HEK293 (cell line): ENCODE measurements at regions not wholly inside any gene's neighbourhood (a gene's known extent, or its start where the extent isn't known, plus 50 kb on each side); places are given as distances from the start of the nearest gene placed in this dataset.

Experiments used
- CTCF ChIA-PET: fragments of 350-600 bp; formaldehyde crosslinking; extraction: SDS; loops from one replicate; lab custom pipeline; 2021; ENCODE audit warnings: antibody characterized with exemption; lab: Yijun Ruan, JAX
- POLR2A ChIA-PET: fragments of 300-600 bp; formaldehyde crosslinking; extraction: SDS; loops from one replicate; lab custom pipeline; 2020; ENCODE audit warnings: antibody characterized with exemption, inconsistent platforms; lab: Yijun Ruan, JAX
- H3K27ac ChIP-seq: fragments of 200-500 bp; sonication (Bioruptor generic); 2 replicates; pipeline ENCODE4 v1.5.1; 2014; ENCODE audit warnings: low read depth, low read length, control low read depth, inconsistent platforms; ENCODE audit errors: extremely low read depth
- H3K36me3 ChIP-seq, 2 experiments: fragments of 200-500 bp in 1 of 2; sonication (Bioruptor generic) in 1 of 2; 1 replicate in 1 of 2; 2 replicates in 1 of 2; pipeline ENCODE4 v1.5.1; 2014 to 2017; ENCODE audit warnings: inconsistent platforms in 2 of 2, low read length in 2 of 2; ENCODE audit not compliant: control insufficient read depth in 2 of 2, insufficient read depth in 1 of 2
- H3K4me1 ChIP-seq: fragments of 200-500 bp; sonication (Bioruptor generic); 2 replicates; pipeline ENCODE4 v1.5.1; 2014; ENCODE audit warnings: mild to moderate bottlenecking, low read length, inconsistent platforms; ENCODE audit not compliant: control insufficient read depth, insufficient read depth
- H3K4me3 ChIP-seq: 2 replicates; pipeline ENCODE4 v1.5.1; 2011; ENCODE audit warnings: low read depth, mild to moderate bottlenecking, control low read depth, low read length, moderate library complexity
- H3K9me3 ChIP-seq: fragments of 200-500 bp; sonication (Bioruptor generic); 2 replicates; pipeline ENCODE4 v1.5.1; 2014; ENCODE audit warnings: low read depth, low read length, inconsistent platforms; ENCODE audit not compliant: control insufficient read depth, insufficient read depth
- CTCF ChIP-seq: fragments of 450-650 bp; formaldehyde crosslinking; IDR thresholded peaks from 2 replicates; pipeline ENCODE4 v1.5.1; 2016; ENCODE audit warnings: missing biosample characterization, missing genetic modification characterization
- FEZF1 ChIP-seq: fragments of 450-650 bp; formaldehyde crosslinking; IDR thresholded peaks from 2 replicates; pipeline ENCODE4 v1.5.1; 2016; ENCODE audit warnings: missing biosample characterization, missing genetic modification characterization
- GLIS1 ChIP-seq: fragments of 450-650 bp; formaldehyde crosslinking; IDR thresholded peaks from 2 replicates; pipeline ENCODE4 v1.5.1; 2016; ENCODE audit warnings: missing biosample characterization, missing genetic modification characterization
- IKZF3 ChIP-seq: fragments of 450-650 bp; IDR thresholded peaks from 2 replicates; pipeline ENCODE4 v1.5.0; 2018; ENCODE audit warnings: missing biosample characterization, mild to moderate bottlenecking, missing genetic modification characterization, moderate library complexity
- PRDM6 ChIP-seq: fragments of 450-650 bp; formaldehyde crosslinking; IDR thresholded peaks from 2 replicates; pipeline ENCODE4 v1.5.1; 2017; ENCODE audit warnings: missing biosample characterization, missing genetic modification characterization
- SP7 ChIP-seq: fragments of 450-650 bp; formaldehyde crosslinking; IDR thresholded peaks from 2 replicates; pipeline ENCODE4 v1.5.1; 2016; ENCODE audit warnings: missing biosample characterization, missing genetic modification characterization
- ZBTB20 ChIP-seq: fragments of 450-650 bp; formaldehyde crosslinking; IDR thresholded peaks from 2 replicates; pipeline ENCODE4 v1.5.1; 2016; ENCODE audit warnings: missing biosample characterization, missing genetic modification characterization
- ZBTB6 ChIP-seq: fragments of 450-650 bp; formaldehyde crosslinking; IDR thresholded peaks from 2 replicates; pipeline ENCODE4 v1.5.1; 2017; ENCODE audit warnings: missing biosample characterization, missing genetic modification characterization
- ZFHX2 ChIP-seq: fragments of 450-650 bp; formaldehyde crosslinking; conservative IDR thresholded peaks from 2 replicates; pipeline ENCODE4 v1.5.1; 2016; ENCODE audit warnings: missing biosample characterization, missing genetic modification characterization
- ZNF140 ChIP-seq: fragments of 450-650 bp; formaldehyde crosslinking; IDR thresholded peaks from 2 replicates; pipeline ENCODE4 v1.5.1; 2016; ENCODE audit warnings: missing biosample characterization, missing genetic modification characterization
- ZNF146 ChIP-seq: fragments of 450-650 bp; formaldehyde crosslinking; IDR thresholded peaks from 2 replicates; pipeline ENCODE4 v1.5.1; 2016; ENCODE audit warnings: missing biosample characterization, missing genetic modification characterization
- ZNF169 ChIP-seq: fragments of 450-650 bp; formaldehyde crosslinking; IDR thresholded peaks from 2 replicates; pipeline ENCODE4 v1.5.1; 2016; ENCODE audit warnings: missing biosample characterization, missing genetic modification characterization
- ZNF184 ChIP-seq: fragments of 450-650 bp; IDR thresholded peaks from 2 replicates; pipeline ENCODE4 v1.5.1; 2018; ENCODE audit warnings: missing biosample characterization, mild to moderate bottlenecking, missing genetic modification characterization
- ZNF2 ChIP-seq: fragments of 450-650 bp; formaldehyde crosslinking; IDR thresholded peaks from 2 replicates; pipeline ENCODE4 v1.5.1; 2016; ENCODE audit warnings: missing biosample characterization, missing genetic modification characterization
- ZNF221 ChIP-seq: fragments of 450-650 bp; formaldehyde crosslinking; IDR thresholded peaks from 2 replicates; pipeline ENCODE4 v1.5.1; 2017; ENCODE audit warnings: missing biosample characterization, missing genetic modification characterization, borderline replicate concordance
- ZNF26 ChIP-seq: fragments of 450-650 bp; formaldehyde crosslinking; IDR thresholded peaks from 2 replicates; pipeline ENCODE4 v1.5.1; 2016; ENCODE audit warnings: missing biosample characterization, missing genetic modification characterization
- ZNF335 ChIP-seq: fragments of 450-650 bp; formaldehyde crosslinking; conservative IDR thresholded peaks from 2 replicates; pipeline ENCODE4 v1.5.1; 2016; ENCODE audit warnings: missing biosample characterization, missing genetic modification characterization
- ZNF561 ChIP-seq: fragments of 450-650 bp; IDR thresholded peaks from 2 replicates; pipeline ENCODE4 v1.5.1; 2018; ENCODE audit warnings: missing biosample characterization, missing genetic modification characterization, borderline replicate concordance
- ZNF600 ChIP-seq: fragments of 450-650 bp; formaldehyde crosslinking; IDR thresholded peaks from 2 replicates; pipeline ENCODE4 v1.5.1; 2016; ENCODE audit warnings: missing biosample characterization, missing genetic modification characterization
- ZNF692 ChIP-seq: fragments of 450-650 bp; formaldehyde crosslinking; IDR thresholded peaks from 2 replicates; pipeline ENCODE4 v1.5.1; 2016; ENCODE audit warnings: missing biosample characterization, missing genetic modification characterization
- ZNF701 ChIP-seq: fragments of 450-650 bp; formaldehyde crosslinking; IDR thresholded peaks from 2 replicates; pipeline ENCODE4 v1.5.1; 2016; ENCODE audit warnings: missing biosample characterization, missing genetic modification characterization

GRCh38 chr16:51607201-51607651 is 456.2 kb upstream of the SALL1 start:
- ChIA-PET CTCF (no interaction called here), POLR2A (no interaction called here)
- H3K36me3 ChIP-seq: no peaks in the 10 kb centered on the region
- no peak overlapping the region for H3K27ac ChIP-seq
- TF ChIP-seq SP7 (0 out of 2 replicates have a peak, but pooled peaks have one; percentile 26), PRDM6 (tag by site-specific recombination) (peak; percentile 15; the same call in 1 of the 2 replicates), ZNF26 (tag by site-specific recombination) (no peak), FEZF1 (tag by site-specific recombination) (peak; percentile 41; the same call in 1 of the 2 replicates)
- no peaks in the 10 kb centered on the region for H3K9me3 ChIP-seq
- H3K4me3 ChIP-seq: no peak overlapping the region
- H3K4me1 ChIP-seq: no peaks in the 10 kb centered on the region

- CTCF ChIA-PET: no interaction called here
- Histone ChIP-seq H3K36me3 (no peaks in the 10 kb centered on the region), H3K27ac (no peak overlapping the region), H3K9me3 (no peaks in the 10 kb centered on the region), H3K4me3 (no peak overlapping the region), H3K4me1 (peaks cover 10% of the 10 kb centered on the region)
- POLR2A ChIA-PET: no interaction called here
- TF ChIP-seq ZNF140: no peak
- TF ChIP-seq ZNF692 (tag by site-specific recombination): no peak
- no peak for TF ChIP-seq ZNF335 (tag by site-specific recombination)
- TF ChIP-seq ZNF146 (tag by site-specific recombination): no peak
- TF ChIP-seq GLIS1 (tag by site-specific recombination): no peak
- TF ChIP-seq IKZF3 (tag by site-specific recombination): no peak
- no peak for TF ChIP-seq SP7
- TF ChIP-seq CTCF (tag by site-specific recombination): no peak
- no peak for TF ChIP-seq ZNF221 (tag by site-specific recombination)
- no peak for TF ChIP-seq ZNF184 (tag by site-specific recombination)
- no peak for TF ChIP-seq ZFHX2 (tag by site-specific recombination)
- no peak for TF ChIP-seq ZNF169 (tag by site-specific recombination)
- TF ChIP-seq ZNF561 (tag by site-specific recombination): no peak
- no peak for TF ChIP-seq ZNF2 (tag by site-specific recombination)
- no peak for TF ChIP-seq ZNF701
- no peak for TF ChIP-seq ZNF600 (tag by site-specific recombination)
- no peak for TF ChIP-seq ZBTB6 (tag by site-specific recombination)
- no peak for TF ChIP-seq ZBTB20
These were observed 445.2 kb upstream of the SALL1 start for GRCh38 chr16:51596247-51596646.
